Embryonic facial prominence (tissue), 1 donor: ENCODE measurements at regions not wholly inside any gene's neighbourhood (a gene's known extent, or its start where the extent isn't known, plus 50 kb on each side); places are given as distances from the start of the nearest gene placed in this dataset.
"Not testable (repeated sequence)": the region's sequence is repeated elsewhere in the genome, so short reads cannot be mapped to it uniquely, and the experiment has no call there.

Source experiments
- DNase-seq: peaks from one replicate; pipeline ENCODE4 v3.0.0-alpha.2; 2016; ENCODE audit errors: extremely low spot score

DNA sequence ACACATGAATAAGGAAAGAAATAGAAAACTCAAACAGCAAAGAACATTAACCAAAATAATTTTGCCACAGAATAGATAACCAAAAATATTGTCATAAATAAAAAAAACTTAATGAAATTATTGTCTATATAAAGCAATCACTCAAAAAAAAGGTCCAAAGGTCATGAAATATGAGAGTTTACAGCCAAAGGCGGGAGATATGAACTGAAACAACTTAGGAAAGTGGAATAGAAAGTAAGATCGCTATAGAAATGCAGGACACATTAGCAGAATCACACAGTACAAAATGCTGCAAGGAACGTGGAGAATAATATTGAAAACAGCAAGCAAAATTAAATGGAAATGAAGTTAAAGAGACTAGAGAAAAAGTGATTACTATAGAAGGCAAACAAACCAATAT is 375.0 kb upstream of the ARHGEF26 start:
- no peak for DNase-seq

GRCh38 chr3:153749070-153749610 is 372.1 kb upstream of the ARHGEF26 start:
- DNase-seq: no peak

DNA sequence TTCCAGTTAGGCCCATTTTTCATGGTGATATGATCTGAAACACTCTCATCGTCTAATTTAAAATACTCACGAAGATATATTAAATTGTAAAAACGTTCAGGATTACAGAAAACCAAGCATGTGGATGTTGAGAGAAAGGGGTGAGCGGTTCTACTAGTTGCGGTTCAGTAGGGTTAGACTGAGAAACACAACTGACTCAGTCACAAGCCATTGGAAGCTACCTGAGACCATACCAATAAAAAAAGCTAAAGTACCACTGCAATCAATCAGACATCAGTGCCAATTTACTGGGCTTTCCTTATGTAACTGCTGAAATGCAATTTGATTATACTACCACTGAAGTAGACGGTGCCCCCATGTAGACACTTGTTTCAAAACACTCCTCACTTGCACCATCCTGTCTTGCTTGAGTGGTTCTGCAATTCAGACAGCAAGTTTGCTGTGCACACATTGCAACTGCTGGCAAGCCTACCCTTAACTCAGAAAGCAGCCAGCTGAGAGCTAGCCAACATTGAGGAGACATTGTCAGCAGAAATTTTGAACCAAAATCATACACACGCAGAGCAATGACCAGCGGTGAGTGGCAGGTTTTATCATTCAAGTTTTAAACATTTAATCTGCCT is 368.7 kb upstream of the ARHGEF26 start:
- DNase-seq: no peak

- no peak for DNase-seq
Observed at GRCh38 chr3:153753035-153753434, 368.2 kb upstream of the ARHGEF26 start.

GRCh38 chr3:153756816-153757215 is 364.4 kb upstream of the ARHGEF26 start:
- DNase-seq: no peak

DNA sequence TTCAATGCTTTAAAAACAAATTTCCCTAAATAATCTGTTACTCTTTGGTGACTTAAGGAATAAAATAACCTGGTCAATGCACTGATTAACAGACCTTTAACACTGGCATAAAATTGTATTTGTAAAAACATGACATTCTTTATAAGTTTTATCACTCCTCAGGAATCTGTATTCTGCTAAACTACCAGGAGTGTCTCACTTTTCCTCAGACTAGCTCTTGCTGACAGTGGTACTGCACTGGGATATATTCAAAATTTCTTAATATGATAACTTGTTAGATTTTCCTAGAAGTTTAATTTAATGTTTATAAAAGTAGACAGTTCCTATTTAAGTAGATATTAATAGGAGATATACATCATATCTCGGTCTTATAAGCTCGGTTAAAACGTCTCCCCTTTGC is 363.4 kb upstream of the ARHGEF26 start:
- no peak for DNase-seq

DNA sequence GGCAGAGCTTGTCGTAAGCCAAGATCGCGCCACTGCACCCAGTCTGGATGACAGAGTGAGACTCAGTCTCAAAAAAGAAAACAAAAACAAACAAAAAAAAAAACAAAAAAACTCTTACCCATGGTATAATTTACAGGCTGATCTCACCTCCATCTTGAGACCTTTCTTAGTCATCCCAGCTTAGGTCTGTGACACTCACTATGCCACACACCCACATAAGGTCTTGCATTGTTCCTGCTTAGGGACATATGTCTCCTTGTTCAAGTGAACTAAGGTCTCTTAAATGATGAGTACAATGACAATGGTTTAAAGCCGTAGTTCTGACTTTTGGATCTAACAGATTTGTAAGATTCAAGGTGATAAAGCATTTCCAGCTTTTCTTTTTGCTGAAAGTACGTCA is 360.2 kb upstream of the ARHGEF26 start:
- DNase-seq: no peak

DNA sequence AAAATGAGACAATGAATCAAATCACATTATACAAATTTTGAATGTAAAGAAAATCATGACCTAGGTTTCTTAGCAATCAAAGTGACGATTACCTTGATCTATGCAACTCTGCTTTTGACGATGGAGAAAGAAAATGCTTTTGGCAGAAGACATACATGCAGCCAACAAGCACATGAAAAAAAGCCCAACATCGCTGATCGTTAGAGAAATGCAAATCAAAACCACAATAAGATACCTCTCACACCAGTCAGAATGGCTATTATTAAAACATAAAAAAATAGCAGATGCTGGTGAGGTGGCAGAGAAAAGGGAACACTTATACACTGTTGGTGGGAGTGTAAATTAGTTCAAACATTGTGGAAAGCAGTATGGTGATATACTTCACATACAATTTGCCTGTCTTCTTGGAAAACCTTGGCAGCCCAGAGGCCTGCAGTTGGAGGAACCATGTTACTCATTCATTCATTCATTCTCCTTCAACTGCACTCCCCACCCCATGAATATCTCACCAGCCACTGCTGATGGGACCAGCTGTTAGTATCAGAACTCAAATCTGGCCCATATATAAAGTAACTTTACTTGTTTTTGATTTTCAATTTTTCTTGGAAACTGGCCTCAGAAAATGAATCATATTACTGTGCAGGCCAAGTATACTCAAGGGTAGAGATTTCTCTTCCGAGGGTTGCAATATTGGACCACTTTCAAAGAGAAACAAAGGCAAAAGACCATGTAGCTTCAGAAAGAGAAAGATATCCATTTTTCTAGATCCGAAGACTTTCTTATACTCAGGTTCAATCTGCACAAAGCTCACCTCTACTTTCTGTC is 358.6 kb upstream of the ARHGEF26 start:
- no peak for DNase-seq

GRCh38 chr3:153767601-153768560 is 353.3 kb upstream of the ARHGEF26 start:
- no peak for DNase-seq

GRCh38 chr3:153768561-153769469 is 352.4 kb upstream of the ARHGEF26 start:
- DNase-seq: no peak

DNA sequence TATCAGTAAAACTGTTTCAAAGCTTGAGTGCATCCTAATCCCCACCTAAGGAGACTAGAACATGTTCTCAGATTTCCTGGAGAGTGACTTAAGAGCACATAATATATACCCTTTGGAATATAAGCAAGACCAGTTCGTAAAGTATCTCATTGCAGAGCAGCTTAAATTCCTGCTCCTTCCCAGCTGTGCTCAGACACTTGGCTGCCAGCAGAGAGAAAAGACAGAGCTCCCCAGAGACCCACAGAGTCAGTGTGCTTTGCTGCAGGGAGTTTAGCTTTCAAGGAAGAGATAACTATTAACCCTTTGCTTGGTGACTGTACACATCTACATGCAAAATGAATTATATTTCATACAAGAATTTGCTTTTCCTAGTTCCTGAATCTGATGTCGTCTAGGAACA is 338.1 kb upstream of the ARHGEF26 start:
- DNase-seq: no peak

GRCh38 chr3:153783741-153784480 is 337.3 kb upstream of the ARHGEF26 start:
- no peak for DNase-seq

DNA sequence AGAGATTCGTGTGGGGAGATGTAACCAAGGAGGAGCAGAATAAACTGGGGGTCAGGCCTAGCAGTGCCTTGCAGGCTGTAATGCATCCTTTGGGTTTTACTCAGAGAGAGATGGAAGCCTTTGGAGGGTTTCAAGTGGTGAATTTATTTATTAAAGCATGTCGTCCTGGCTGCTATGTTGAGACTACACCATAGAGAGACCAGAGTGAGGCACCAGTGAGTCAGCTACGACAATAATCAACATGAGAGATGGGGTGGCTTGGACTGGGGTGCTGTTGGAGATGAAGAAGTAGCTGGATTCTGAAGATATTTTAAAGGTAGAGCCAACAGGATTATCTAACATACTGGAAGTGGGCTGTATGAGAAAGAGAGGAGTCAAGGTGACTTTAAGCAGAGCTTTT is 335.3 kb upstream of the ARHGEF26 start:
- DNase-seq: no peak

- no peak for DNase-seq
Observed at GRCh38 chr3:153789380-153789779, 331.8 kb upstream of the ARHGEF26 start.

- not testable (repeated sequence) for DNase-seq
Observed at GRCh38 chr3:153797056-153797455, 324.1 kb upstream of the ARHGEF26 start.

- DNase-seq: no peak
Observed at GRCh38 chr3:153809097-153809496, 312.1 kb upstream of the ARHGEF26 start.

- no peak for DNase-seq
Observed at GRCh38 chr3:153818338-153818737, 302.9 kb upstream of the ARHGEF26 start.

- DNase-seq: no peak
Observed at GRCh38 chr3:153820035-153820434, 301.2 kb upstream of the ARHGEF26 start.

GRCh38 chr3:153828346-153828745 is 292.8 kb upstream of the ARHGEF26 start:
- DNase-seq: not testable (repeated sequence)

GRCh38 chr3:153829606-153830170 is 291.5 kb upstream of the ARHGEF26 start:
- DNase-seq: no peak
